Tibial nerve (tissue), 4 donors: ENCODE measurements at regions not wholly inside any gene's neighbourhood (a gene's known extent, or its start where the extent isn't known, plus 50 kb on each side); places are given as distances from the start of the nearest gene placed in this dataset.

Source experiments
- CTCF ChIP-seq, 5 experiments: fragments of 200-600 bp in 3 of 5; fragments of 450-650 bp in 2 of 5; sonication (generic) in 3 of 5; IDR thresholded peaks; one replicate each; pipeline ENCODE4 v1.5.1; 2016 to 2019; ENCODE audit warnings: antibody characterized with exemption in 5 of 5, mild to moderate bottlenecking in 3 of 5, moderate library complexity in 2 of 5
- EP300 ChIP-seq, 2 donors: sonication (generic); formaldehyde crosslinking; IDR thresholded peaks; one replicate each; pipeline ENCODE4 v1.6.1; 2017; ENCODE audit warnings: antibody characterized with exemption in 2 of 2, mild to moderate bottlenecking in 1 of 2
- POLR2A ChIP-seq, 2 donors: fragments of 450-650 bp; IDR thresholded peaks; one replicate each; pipeline ENCODE4 v1.6.1; 2017; ENCODE audit warnings: antibody characterized with exemption in 2 of 2, mild to moderate bottlenecking in 2 of 2, moderate library complexity in 2 of 2

GRCh38 chr1:223045164-223045957, 97.7 kb downstream of the TLR5 start:
- no peak for TF ChIP-seq POLR2A (IDR thresholded peaks at IDR 0.05)
- TF ChIP-seq CTCF (IDR thresholded peaks at IDR 0.05): no peak
- TF ChIP-seq EP300 (IDR thresholded peaks at IDR 0.05): no peak
